SK-N-SH treated with all-trans-retinoic acid at 6 μM for 48 hours (cell line): ENCODE measurements at regions not wholly inside any gene's neighbourhood (a gene's known extent, or its start where the extent isn't known, plus 50 kb on each side); places are given as distances from the start of the nearest gene placed in this dataset.

ENCODE experiments used
- ARNTL ChIP-seq: fragments of 450-650 bp; formaldehyde crosslinking; IDR thresholded peaks from 2 replicates; pipeline ENCODE4 v1.5.0; 2020; ENCODE audit warnings: low read depth, mild to moderate bottlenecking, moderate library complexity, borderline replicate concordance
- BACH2 ChIP-seq: fragments of 250-450 bp; sonication (Bioruptor Pico); IDR thresholded peaks from 2 replicates; pipeline ENCODE4 v1.9.0; 2021; ENCODE audit warnings: mild to moderate bottlenecking, borderline replicate concordance
- ESRRG ChIP-seq: fragments of 250-450 bp; sonication (Bioruptor Pico); IDR thresholded peaks from 2 replicates; pipeline ENCODE4 v1.6.1; 2021; ENCODE audit warnings: mild to moderate bottlenecking
- ISL1 ChIP-seq: fragments of 250-450 bp; sonication (Bioruptor Pico); IDR thresholded peaks from 2 replicates; pipeline ENCODE4 v2.1.2; 2022; ENCODE audit warnings: mild to moderate bottlenecking, moderate library complexity
- OSR1 ChIP-seq: fragments of 250-450 bp; sonication (Bioruptor Pico); IDR thresholded peaks from 2 replicates; pipeline ENCODE4 v1.8.0; 2022; ENCODE audit warnings: moderate library complexity, mild to moderate bottlenecking, inconsistent platforms
- PPARA ChIP-seq: fragments of 250-450 bp; sonication (Bioruptor Pico); IDR thresholded peaks from 2 replicates; pipeline ENCODE4 v1.5.0; 2020; ENCODE audit warnings: mild to moderate bottlenecking, borderline replicate concordance
- RARB ChIP-seq: fragments of 250-450 bp; sonication (Bioruptor Pico); IDR thresholded peaks from 2 replicates; pipeline ENCODE4 v1.8.0; 2021; ENCODE audit warnings: mild to moderate bottlenecking, moderate library complexity
- TOX ChIP-seq: fragments of 250-450 bp; sonication (Bioruptor Pico); IDR thresholded peaks from 2 replicates; pipeline ENCODE4 v1.8.0; 2021; ENCODE audit warnings: mild to moderate bottlenecking, moderate library complexity, borderline replicate concordance
- TSHZ2 ChIP-seq: fragments of 250-450 bp; sonication (Bioruptor Pico); IDR thresholded peaks from 2 replicates; pipeline ENCODE4 v1.5.0; 2020; ENCODE audit warnings: mild to moderate bottlenecking, moderate library complexity
- ZC3H10 ChIP-seq: fragments of 250-450 bp; sonication (Bioruptor Pico); IDR thresholded peaks from 2 replicates; pipeline ENCODE4 v1.5.1; 2021; ENCODE audit warnings: mild to moderate bottlenecking, moderate library complexity
- ZFP30 ChIP-seq: fragments of 450-650 bp; formaldehyde crosslinking; IDR thresholded peaks from 2 replicates; pipeline ENCODE4 v1.5.0; 2022; ENCODE audit warnings: mild to moderate bottlenecking, moderate library complexity
- ZNF565 ChIP-seq: fragments of 450-650 bp; formaldehyde crosslinking; conservative IDR thresholded peaks from 2 replicates; pipeline ENCODE4 v1.5.0; 2020; ENCODE audit warnings: low read depth, mild to moderate bottlenecking, moderate library complexity
- ZNF70 ChIP-seq: fragments of 450-650 bp; formaldehyde crosslinking; IDR thresholded peaks from 2 replicates; pipeline ENCODE4 v1.5.0; 2020; ENCODE audit warnings: mild to moderate bottlenecking, moderate library complexity
- TF ChIP-seq, protein P1 (sequence below): fragments of 250-450 bp; sonication (Bioruptor Pico); IDR thresholded peaks from 2 replicates; pipeline ENCODE4 v1.8.0; 2020; ENCODE audit warnings: mild to moderate bottlenecking, moderate library complexity, borderline replicate concordance

DNA sequence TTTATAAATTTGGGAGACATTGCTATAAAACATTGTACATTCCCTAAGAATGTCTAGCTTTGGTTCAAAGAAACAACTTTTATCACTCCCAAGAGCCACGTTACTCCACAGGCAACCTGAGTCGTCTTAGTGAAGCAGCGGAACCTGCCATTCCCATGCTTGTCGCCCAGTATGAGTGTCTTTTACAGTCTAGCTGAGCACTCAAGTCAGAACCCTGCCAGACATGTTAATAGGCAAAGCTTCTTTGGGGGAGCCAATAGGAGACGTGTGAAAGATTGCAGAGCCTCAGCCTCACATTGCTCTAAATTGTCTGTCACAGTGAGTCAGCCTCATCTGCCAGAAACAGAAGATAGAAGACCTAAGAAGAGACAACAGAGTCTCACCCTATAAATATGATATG, 541.6 kb upstream of the FLRT2 start:
- TF ChIP-seq TOX (CRISPR knock-in tag) (no peak), ISL1 (CRISPR knock-in tag) (no peak), ESRRG (CRISPR knock-in tag) (no peak), OSR1 (CRISPR knock-in tag) (no peak), ZNF565 (CRISPR knock-in tag) (no peak), ARNTL (CRISPR knock-in tag) (no peak), ZFP30 (CRISPR knock-in tag) (no peak), BACH2 (CRISPR knock-in tag) (no peak), RARB (CRISPR knock-in tag) (no peak), TSHZ2 (CRISPR knock-in tag) (no peak), ZNF70 (CRISPR knock-in tag) (no peak), PPARA (CRISPR knock-in tag) (no peak), ZC3H10 (CRISPR knock-in tag) (no peak)
- TF ChIP-seq, protein P1, sequence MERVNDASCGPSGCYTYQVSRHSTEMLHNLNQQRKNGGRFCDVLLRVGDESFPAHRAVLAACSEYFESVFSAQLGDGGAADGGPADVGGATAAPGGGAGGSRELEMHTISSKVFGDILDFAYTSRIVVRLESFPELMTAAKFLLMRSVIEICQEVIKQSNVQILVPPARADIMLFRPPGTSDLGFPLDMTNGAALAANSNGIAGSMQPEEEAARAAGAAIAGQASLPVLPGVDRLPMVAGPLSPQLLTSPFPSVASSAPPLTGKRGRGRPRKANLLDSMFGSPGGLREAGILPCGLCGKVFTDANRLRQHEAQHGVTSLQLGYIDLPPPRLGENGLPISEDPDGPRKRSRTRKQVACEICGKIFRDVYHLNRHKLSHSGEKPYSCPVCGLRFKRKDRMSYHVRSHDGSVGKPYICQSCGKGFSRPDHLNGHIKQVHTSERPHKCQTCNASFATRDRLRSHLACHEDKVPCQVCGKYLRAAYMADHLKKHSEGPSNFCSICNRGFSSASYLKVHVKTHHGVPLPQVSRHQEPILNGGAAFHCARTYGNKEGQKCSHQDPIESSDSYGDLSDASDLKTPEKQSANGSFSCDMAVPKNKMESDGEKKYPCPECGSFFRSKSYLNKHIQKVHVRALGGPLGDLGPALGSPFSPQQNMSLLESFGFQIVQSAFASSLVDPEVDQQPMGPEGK (CRISPR knock-in tag) = no peak
